ENCODE measurements at regions not wholly inside any gene's neighbourhood (a gene's known extent, or its start where the extent isn't known, plus 50 kb on each side); places are given as distances from the start of the nearest gene placed in this dataset.

GRCh38 chr1:221574529-221574928, 167.4 kb downstream of the DUSP10 start:
- TF ChIP-seq EZH2 (IDR thresholded peaks at IDR 0.05; ENCODE audit: insufficient read depth, poor library complexity, severe bottlenecking) (no peak), EZH2phosphoT487 (IDR thresholded peaks at IDR 0.05; ENCODE audit: insufficient read depth, low read depth) (no peak)
